GM18505 (cell line): ENCODE measurements at regions not wholly inside any gene's neighbourhood (a gene's known extent, or its start where the extent isn't known, plus 50 kb on each side); places are given as distances from the start of the nearest gene placed in this dataset.

ENCODE experiments used
- ATAC-seq: cut with Tn5 transposase; IDR thresholded peaks from one replicate; pipeline ENCODE4 v1.9.1; 2021; ENCODE audit not compliant: unreplicated experiment
- POLR2A ChIP-seq: IDR thresholded peaks from 4 replicates; pipeline ENCODE4 v1.6.1; 2011; ENCODE audit warnings: borderline replicate concordance; ENCODE audit not compliant: insufficient read depth, insufficient read length; ENCODE audit errors: extremely low read depth

- no peak for TF ChIP-seq POLR2A
- ATAC-seq, result no peak
Measured at GRCh38 chr4:58247792-58248191, 1137.6 kb upstream of the IGFBP7 start.

DNA sequence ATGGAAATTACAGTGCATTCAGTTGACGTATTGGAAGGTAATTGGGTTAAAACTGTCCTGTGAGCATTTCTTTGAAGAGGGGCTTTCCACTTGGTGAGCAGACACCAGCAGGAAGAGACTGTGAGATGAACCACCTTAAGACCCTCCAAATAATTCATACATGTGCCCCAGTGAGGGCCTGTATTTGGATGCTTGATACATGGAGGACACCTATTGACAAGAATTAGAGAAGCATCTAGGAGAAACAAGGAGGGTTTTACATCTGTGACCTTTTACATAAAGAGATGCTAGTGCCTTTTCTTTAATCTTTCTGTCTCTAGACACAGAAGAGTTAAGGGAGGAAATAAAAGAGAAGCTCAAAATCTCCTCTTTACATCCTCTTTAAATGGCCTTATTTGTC is 1115.3 kb upstream of the IGFBP7 start:
- ATAC-seq, result no peak
- no peak for TF ChIP-seq POLR2A

- no peak for TF ChIP-seq POLR2A
- ATAC-seq, result no peak
Measured at GRCh38 chr4:58219179-58219578, 1109.0 kb upstream of the IGFBP7 start.

DNA sequence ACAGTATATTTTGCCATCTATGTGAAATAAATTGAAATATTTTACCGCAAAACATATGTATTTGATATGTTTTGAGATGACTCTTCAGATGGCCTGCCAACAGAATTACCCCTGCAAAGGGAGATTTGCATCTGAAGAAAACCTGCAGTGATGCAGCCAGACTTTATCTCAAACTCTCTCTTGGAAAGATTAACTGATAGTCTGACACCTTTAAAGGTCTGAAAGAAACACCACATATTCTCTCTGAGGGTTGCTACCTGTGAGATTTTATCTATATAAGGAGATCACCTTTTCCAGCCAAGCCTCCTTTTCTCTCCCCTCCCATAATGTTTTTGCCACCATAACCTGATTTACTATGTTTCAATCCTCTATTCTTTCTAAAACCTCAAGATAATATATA is 1106.3 kb upstream of the IGFBP7 start:
- TF ChIP-seq POLR2A, result no peak
- ATAC-seq, result no peak

DNA sequence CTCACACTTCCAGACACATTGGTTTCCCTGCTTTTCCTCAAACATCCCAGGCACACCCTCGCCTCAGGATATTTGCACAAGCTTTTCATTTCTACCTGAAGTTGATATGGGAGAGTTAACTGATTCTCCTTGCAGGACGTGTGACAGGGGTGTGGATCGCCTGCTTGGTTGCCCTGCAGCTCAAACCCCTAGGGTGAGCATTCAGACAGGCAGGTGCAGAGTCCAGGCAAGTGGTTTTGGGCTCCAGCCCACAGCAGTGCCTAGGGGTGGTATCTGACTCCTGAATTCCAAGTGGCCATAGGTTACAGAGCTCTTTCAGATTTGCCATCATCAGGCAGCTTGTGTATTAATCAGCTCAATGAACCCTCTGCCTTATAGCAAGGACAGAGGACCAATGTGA is 1104.2 kb upstream of the IGFBP7 start:
- no peak for ATAC-seq
- TF ChIP-seq POLR2A, result no peak

DNA sequence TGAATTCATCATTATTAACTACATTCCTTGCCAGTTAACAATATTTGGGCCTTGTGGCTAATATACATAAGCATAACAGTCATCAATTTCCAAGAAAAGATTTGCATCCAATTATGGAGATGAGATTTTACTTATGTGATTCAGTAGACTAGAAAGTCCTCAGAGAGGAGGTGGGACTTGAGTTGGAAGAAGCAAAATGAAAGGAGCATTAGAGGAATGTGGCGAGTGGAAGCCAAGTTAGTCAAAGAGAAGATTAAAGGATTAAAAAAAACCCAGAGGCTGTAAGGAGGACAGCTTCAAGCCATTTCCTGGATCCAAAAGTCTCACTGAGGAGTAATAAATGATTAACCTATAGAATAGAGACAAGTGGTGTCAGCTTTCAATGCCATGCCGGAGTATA is 1099.4 kb upstream of the IGFBP7 start:
- TF ChIP-seq POLR2A, result no peak
- no peak for ATAC-seq

DNA sequence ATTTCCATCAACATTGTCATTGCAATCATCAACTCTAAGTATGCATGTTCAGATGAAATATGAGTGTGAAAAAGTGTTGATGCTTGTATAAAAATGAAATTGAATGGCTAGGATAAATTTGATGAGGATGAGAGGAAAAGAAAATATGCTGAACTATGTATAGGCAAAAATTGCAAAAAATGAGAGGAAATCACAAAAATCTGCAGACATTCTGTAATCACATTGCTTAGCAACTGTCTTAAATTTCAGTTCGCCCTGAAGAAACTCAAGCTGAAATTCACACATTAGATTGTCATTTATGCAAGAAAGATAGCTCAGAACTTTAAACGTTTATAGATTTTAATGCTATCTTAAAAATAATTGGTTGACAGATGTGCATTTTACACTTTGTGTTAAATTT is 1098.8 kb upstream of the IGFBP7 start:
- no peak for ATAC-seq
- TF ChIP-seq POLR2A, result no peak

- TF ChIP-seq POLR2A, result no peak
- ATAC-seq, result no peak
Measured at GRCh38 chr4:58205446-58206235, 1095.5 kb upstream of the IGFBP7 start.

DNA sequence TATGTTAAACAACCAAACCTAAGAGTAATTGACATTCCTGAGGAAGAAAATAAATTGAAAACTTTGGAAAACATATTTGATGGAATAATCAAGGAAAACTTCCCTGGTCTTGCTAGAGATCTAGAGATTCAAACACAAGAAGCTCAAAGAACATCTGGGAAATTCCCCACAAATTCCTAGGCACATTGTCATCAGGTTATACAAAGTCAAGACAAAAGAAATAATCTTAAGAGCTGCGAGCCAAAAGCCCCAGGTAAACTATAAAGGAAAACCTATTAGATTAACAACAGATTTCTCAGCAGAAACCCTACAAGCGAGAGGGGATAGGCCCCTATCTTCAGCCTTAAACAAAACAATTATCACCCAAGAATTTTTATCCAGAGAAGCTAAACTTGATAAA is 1082.0 kb upstream of the IGFBP7 start:
- no peak for TF ChIP-seq POLR2A
- ATAC-seq, result no peak

DNA sequence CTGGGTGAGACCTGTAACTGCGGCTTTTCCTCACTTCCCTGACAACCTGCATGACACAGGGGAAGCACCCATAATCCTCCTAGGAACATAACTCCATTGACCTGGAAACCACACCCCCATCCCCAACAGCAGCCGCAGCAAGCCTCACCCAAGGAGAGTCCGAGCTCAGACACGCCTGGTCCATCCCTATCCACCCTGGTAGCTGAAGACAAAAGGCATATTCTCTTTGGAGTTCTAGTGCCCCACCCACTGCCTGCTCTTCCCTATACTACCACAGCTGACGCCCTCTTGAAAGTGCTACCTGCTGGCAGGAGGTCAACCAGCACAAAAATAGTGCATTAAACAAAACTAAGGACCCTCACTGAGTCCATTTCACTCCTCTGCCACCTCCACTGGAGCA is 1080.9 kb upstream of the IGFBP7 start:
- no peak for TF ChIP-seq POLR2A
- no peak for ATAC-seq

DNA sequence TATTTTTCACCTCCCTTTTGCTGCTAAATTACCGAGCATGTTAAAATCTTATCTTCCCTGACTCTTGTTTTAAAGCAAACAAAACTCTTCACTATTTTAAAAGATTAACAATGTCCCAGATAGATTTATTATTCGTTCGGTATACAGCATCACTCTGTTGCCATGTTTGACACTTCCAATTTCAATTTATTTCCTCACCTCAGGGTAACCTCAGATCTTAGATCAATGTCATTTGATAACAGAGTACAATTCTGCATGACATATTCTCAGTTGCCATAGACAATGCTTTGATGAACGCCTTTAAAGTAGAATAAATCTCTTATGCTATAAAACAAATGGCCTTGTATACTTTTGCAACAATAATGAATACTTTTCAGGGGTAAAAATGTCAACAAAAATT is 1078.1 kb upstream of the IGFBP7 start:
- no peak for TF ChIP-seq POLR2A
- ATAC-seq, result no peak

- no peak for ATAC-seq
- no peak for TF ChIP-seq POLR2A
Measured at GRCh38 chr4:58175024-58175423, 1064.8 kb upstream of the IGFBP7 start.

DNA sequence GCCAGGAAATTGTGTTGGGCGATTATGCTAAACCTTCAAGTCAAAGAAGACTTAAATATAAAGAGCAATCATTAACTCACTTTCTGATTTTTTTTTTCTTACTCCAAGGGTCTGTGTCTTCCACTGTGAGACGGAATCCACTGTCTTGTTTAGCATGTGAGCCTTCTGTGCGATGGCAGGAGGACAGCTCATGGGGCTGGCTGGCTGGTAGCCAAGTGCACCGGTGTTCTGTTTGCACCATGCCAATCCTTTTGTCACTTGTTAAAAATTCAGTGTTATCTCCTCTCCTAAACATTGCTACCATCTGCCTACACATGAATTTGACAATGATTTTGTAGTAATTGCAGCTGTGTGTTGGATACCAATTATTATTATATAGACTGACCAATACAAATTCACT is 1056.3 kb upstream of the IGFBP7 start:
- ATAC-seq, result no peak
- no peak for TF ChIP-seq POLR2A

DNA sequence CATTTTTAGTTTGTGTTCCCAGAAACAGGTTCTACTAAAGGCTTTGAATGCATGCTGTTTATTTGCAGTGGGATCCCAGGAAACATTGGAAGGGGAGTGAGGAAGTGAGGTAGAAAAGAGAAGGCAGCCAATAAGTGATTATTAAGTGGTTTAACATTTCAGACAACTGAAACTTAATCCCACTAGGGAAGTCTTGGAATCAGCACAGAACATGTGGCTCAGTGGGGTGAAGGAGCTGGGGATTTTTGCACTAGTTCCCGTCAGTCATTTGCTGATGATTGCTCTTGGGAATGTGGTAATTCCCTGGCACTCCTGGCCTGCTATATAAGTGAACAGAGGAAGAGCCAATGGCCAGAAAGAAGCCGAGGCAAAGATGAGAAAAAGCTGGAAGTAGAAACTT is 1053.0 kb upstream of the IGFBP7 start:
- TF ChIP-seq POLR2A, result no peak
- no peak for ATAC-seq
